ENCODE measurements at regions not wholly inside any gene's neighbourhood (a gene's known extent, or its start where the extent isn't known, plus 50 kb on each side); places are given as distances from the start of the nearest gene placed in this dataset.

GRCh38 chr7:84283798-84284197, 89.2 kb upstream of the SEMA3A start:
- Histone ChIP-seq H3K27me3 (ENCODE audit: control insufficient read depth, insufficient read depth, low read length) (no peaks in the 10 kb centered on the region), H3K4me3 (ENCODE audit: low read depth, low read length) (no peak overlapping the region), H3K27ac (ENCODE audit: low read depth, low read length) (no peak overlapping the region), H3K9me3 (ENCODE audit: control insufficient read depth, insufficient read depth, low read length) (no peaks in the 10 kb centered on the region)
- DNase-seq (ENCODE audit: low read depth, low spot score) = no peak
- ChIA-PET POLR2A (no interaction called here), CTCF (interaction anchor here (0.7 kb wide), 1 partner anchor 904 kb away, joined by 3 read pairs; no protein-coding TSS in a partner anchor)
- no peak for TF ChIP-seq CTCF (IDR thresholded peaks at IDR 0.05; ENCODE audit: low read depth, low read length)

- Histone ChIP-seq H3K4me3 (ENCODE audit: low read depth, low read length) (no peak overlapping the region), H3K27me3 (ENCODE audit: control insufficient read depth, insufficient read depth, low read length) (no peaks in the 10 kb centered on the region), H3K9me3 (ENCODE audit: control insufficient read depth, insufficient read depth, low read length) (no peaks in the 10 kb centered on the region), H3K27ac (ENCODE audit: low read depth, low read length) (no peak overlapping the region)
- POLR2A ChIA-PET = no interaction called here
- CTCF ChIA-PET = interaction anchor here (0.6 kb wide), 1 partner anchor 346 kb away, joined by 3 read pairs; no protein-coding TSS in a partner anchor
- no peak for TF ChIP-seq CTCF (IDR thresholded peaks at IDR 0.05; ENCODE audit: low read depth, low read length)
- no peak for DNase-seq (ENCODE audit: low read depth, low spot score)
These were observed 86.9 kb upstream of the SEMA3A start for GRCh38 chr7:84281518-84281917.

- CTCF ChIA-PET = no interaction called here
These were observed 83.1 kb upstream of the SEMA3A start for GRCh38 chr7:84277628-84278224.

GRCh38 chr7:84274029-84274638, 79.5 kb upstream of the SEMA3A start:
- H3K27me3 ChIP-seq (ENCODE audit: control insufficient read depth, insufficient read depth, low read length) = no peaks in the 10 kb centered on the region
- no peak overlapping the region for H3K4me3 ChIP-seq (ENCODE audit: low read depth, low read length)
- ChIA-PET CTCF (no interaction called here), POLR2A (no interaction called here)
- no peak overlapping the region for H3K27ac ChIP-seq (ENCODE audit: low read depth, low read length)
- H3K9me3 ChIP-seq (ENCODE audit: control insufficient read depth, insufficient read depth, low read length) = no peaks in the 10 kb centered on the region
- no peak for DNase-seq (ENCODE audit: low read depth, low spot score)
- TF ChIP-seq CTCF (IDR thresholded peaks at IDR 0.05; ENCODE audit: low read depth, low read length) = no peak

More at GRCh38 chr7:84277628-84278224, 83.1 kb upstream of the SEMA3A start:
- Histone ChIP-seq H3K9me3 (ENCODE audit: control insufficient read depth, insufficient read depth, low read length) (no peaks in the 10 kb centered on the region), H3K27me3 (ENCODE audit: control insufficient read depth, insufficient read depth, low read length) (no peaks in the 10 kb centered on the region), H3K27ac (ENCODE audit: low read depth, low read length) (no peak overlapping the region), H3K4me3 (ENCODE audit: low read depth, low read length) (no peak overlapping the region)
- DNase-seq (ENCODE audit: low read depth, low spot score) = no peak
- POLR2A ChIA-PET = no interaction called here
- TF ChIP-seq CTCF (IDR thresholded peaks at IDR 0.05; ENCODE audit: low read depth, low read length) = no peak

GRCh38 chr7:84271543-84271942, 77.0 kb upstream of the SEMA3A start:
- Histone ChIP-seq H3K27me3 (ENCODE audit: control insufficient read depth, insufficient read depth, low read length) (no peaks in the 10 kb centered on the region), H3K27ac (ENCODE audit: low read depth, low read length) (no peak overlapping the region), H3K9me3 (ENCODE audit: control insufficient read depth, insufficient read depth, low read length) (no peaks in the 10 kb centered on the region), H3K4me3 (ENCODE audit: low read depth, low read length) (no peak overlapping the region)
- DNase-seq (ENCODE audit: low read depth, low spot score) = no peak
- ChIA-PET CTCF (no interaction called here), POLR2A (no interaction called here)
- TF ChIP-seq CTCF (IDR thresholded peaks at IDR 0.05; ENCODE audit: low read depth, low read length) = no peak

Measured in AG04450 (cell line).